HG02623 (cell line): ENCODE measurements at regions not wholly inside any gene's neighbourhood (a gene's known extent, or its start where the extent isn't known, plus 50 kb on each side); places are given as distances from the start of the nearest gene placed in this dataset.

Source experiments
- ATAC-seq: cut with Tn5 transposase; IDR thresholded peaks from one replicate; pipeline ENCODE4 v1.9.1; 2021; ENCODE audit warnings: moderate library complexity; ENCODE audit not compliant: unreplicated experiment

DNA sequence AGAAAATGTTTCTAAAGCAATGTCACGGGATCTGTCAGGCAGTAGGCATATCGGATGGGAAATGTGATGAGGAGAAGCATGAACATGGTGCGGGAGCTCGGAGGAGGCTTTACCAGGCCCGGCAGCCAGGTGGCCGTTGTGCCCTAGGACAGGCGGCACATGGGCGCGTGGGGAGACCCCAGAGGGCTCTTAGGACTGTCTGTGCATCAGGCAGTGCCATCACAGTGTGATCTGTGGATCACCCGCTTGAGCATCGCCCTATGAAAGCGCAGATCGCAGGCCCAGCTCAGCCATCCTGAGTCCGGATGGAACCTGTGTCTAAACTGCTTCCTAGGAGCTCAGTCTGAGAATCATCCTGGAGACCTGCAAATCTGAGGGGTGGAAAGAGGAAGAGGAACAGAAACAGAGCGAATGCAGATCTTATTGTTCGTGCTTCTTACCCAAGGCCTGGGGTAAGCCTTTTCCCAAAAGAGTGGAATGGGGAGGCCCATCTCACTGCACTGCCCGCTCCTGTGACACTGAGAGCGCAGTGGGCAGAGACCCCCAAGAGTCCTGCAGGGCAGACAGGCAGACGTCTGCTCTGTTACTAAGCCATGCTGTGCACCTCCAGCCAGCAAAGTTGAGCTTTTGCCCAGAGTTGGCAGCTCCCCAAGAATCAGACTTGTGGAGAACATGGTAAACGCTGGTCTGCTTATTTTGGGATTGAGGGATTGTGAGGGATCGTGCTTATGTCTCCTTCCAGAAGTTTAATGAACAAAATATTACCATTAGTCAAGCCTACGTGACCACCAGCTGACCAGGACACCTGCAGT lies 251.0 kb downstream of the RHOU start:
- no peak for ATAC-seq

DNA sequence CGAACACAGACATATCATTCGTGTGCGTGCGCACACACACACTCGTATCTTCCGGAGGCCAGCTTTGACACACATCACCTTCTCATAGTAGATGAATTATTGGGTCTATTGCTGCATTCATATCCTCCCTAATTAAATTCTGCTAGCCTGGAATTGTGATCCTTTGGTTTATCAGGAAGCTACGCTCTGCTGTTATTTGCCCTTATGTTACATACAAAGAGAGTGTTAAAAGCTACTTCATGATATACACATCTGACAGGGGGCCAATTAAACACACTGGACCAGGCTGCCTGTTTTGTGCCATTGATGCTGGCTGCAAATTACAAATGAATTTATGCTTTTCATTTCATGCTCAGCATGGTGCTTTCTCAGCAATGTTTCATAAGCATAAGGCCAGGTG lies 252.0 kb downstream of the RHOU start:
- ATAC-seq = no peak

DNA sequence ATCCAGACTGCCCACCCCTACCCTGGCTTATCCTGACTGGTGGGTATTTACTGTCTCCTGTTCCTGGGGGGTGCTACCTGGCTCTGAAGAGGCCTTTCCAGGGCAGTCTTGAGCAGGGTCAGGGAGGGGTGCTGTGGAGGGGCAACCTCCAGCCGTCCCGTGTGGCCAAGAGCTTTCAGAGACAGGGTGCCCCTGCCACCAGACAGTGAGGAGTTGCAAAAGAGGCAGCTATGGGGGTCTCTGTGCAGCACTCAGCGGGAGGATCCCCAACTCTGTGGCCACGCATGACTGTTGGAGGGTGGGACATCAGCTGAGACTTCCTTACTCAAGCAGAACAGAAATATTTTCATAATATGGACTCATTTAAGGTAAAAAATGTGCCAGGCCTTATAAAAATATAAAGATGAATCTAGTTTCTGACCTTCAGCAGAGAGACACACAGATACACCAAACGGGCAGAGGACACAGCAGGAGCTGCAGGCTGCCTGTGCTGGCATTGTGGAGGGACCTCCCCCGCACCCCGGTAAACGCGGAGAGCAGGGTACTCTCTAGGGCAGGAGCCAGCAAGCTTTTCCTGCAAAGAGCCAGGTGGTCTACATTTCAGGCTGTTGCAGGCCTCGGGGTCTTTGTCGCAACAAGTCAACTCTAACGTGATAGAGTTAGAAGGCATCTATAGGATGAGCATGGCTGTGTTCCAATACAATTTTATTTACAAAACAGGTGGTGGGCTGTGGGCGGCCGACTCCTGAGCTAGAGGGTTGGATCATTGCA lies 252.6 kb downstream of the RHOU start:
- ATAC-seq = no peak

DNA sequence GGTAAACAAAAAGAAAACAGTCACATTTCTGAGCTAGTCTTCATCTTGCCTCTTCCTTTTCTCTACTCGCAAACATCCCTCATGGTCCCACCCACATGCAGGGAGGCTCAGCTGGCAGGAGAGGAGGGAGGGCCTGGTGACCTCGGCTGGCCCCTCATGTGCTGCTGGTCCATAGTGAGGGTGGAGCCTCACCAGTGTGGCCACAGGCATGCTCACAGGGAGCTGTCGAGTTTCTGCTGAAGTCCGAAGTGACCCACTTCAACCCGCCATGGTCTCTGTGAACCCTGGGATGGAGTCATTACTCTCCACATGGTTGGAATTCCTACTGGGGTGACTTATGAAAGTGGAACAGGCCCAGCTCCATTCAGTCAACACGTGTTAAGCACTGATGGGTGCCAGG lies 253.4 kb downstream of the RHOU start:
- no peak for ATAC-seq

DNA sequence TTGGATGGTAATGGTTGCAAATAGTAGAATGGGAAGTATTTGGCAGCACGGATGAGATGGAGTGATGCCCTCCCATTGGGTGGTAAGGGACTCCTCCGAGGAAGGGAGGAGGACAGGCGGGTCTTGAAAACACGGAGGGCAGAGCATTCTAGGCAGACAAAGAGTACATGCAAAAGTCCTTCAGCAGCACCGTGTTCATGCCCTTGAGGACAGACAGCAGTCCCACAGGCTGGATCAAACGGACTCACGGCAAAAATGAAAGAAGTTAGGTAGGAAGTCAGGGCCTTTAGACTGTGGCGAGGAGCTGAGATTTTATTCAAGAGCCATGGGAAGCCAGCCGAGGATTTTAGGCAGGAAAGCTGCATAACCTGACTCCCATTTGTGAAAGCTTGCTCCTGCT lies 253.9 kb downstream of the RHOU start:
- no peak for ATAC-seq

DNA sequence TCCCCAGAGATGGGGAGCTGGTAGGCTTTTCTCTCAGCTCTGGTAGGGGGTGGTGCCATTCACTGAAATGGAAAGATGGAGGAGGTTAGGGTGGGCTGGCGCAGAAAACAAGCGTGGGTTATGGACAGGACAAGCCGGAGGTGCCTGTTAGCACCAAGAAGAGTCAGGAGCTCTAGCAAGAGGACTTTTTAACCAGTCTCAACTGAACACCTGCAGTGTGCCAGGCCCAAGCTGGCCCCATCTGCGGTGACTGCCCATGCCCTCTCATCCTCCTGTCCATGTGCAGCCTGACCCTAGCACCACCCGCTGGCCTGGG lies 254.4 kb downstream of the RHOU start:
- ATAC-seq = no peak

DNA sequence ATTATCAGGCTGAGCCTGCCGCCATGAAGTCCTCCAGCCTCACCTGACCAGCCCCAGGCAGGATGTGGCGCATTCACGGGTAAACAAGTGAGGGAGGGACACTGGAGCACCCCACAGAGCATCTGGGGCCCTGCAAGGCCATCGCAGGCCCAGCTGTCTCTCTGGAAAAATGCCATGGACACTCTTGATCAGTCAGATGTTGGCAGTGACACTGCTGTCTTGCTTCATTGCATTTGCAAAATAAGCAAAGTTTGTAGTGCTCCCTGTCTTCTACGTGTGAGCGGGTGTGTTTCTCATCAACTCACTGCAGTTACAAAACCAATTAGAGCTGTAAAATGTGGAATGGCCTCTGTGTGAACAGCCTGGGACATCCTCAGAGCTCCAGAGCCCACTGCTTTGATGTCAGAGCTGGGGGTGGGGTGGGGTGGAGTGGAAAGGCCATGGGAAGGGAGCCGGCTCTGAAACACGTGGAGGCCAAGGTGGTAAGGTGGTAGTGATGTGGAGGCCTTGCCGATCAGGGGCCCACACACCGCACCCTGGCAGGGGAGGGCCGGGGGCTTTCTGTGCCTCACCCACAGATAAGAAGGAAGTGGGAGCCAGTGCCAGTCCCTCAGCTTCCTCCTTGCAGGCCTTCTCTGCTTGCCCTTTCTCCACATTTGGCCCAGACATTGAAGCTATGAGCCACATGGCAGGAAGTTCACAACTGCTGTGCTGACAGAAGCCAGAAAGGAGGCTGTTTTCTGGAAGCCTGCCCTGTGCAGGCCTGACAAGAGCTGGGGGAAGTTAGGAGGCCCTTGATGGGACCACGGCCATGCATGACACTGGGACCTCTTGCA lies 254.9 kb downstream of the RHOU start:
- ATAC-seq = no peak

DNA sequence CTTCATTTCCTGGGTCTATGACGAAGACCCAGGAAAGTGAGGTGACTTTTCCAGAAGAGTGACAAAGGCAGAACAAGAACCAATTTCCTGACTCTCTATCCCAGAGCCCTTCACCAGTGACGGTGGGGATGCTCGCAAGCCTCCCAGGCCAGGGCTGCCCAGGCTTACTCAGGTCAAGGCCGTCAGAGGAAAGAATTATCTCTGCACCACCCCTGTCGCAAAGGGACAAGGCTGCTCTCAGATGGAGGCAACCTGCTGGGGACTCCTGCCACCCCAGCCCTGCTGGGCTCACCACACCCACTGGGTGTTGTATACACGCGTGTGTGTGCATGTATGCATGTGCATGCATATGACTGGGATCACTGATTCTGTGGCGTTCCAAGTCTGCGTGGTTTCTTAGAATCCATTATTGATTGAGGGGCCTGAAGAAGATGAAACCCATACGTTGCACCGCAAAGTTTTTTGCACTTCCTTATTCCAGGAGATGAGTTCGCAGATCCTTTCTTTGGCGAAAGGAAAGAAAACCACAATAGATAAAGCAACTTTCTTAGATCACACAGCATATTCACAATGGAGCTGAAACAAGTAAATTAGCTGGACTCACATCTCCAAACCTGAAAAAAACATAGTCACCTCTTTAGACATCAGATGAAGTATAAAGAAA lies 255.8 kb downstream of the RHOU start:
- ATAC-seq = no peak

DNA sequence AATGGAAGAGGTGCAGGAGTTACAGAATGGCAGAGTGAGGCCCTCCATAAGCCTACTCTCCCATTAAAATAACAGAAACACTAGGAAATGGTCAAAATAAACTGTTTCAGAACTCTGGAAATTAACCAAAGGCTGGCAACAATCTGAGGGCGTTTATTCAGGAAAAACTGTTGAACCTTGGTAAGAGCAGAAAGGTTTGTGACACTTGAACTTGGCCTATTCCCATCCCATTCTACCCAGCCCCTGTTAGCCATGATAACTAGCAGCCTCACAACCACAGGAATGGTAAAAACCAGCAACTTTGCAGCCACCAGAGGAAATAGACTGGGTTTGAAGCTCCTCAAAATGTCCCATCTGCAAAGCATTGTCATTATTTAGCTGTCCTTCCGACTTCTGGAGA lies 256.8 kb downstream of the RHOU start:
- no peak for ATAC-seq

DNA sequence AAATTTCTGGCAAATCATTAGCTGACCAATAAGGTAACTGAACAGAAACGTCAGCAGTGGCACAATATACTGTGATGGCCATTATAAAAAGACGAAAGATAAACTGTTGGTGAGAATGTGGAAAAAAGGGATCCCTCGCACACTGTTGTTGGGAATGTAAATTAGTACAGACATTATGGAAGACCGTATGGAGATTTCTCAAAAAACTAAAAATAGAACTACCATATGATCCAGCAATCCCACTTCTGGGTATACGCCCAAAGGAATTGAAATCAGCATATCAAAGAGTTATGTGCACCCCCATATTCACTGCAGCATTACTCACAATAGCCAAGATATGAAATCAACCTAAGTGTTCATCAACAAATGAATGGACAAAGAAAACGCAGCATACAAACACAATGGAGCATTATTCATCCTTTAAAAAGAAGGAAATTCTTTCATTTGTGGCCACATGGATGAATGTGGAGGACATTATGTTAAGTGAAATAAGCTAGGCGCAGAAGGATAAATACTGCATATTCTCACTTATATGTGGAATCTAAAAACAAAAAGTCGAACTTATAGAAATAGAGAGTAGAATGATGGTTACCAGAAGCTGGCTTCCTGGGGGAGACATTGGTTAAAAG lies 257.7 kb downstream of the RHOU start:
- no peak for ATAC-seq

DNA sequence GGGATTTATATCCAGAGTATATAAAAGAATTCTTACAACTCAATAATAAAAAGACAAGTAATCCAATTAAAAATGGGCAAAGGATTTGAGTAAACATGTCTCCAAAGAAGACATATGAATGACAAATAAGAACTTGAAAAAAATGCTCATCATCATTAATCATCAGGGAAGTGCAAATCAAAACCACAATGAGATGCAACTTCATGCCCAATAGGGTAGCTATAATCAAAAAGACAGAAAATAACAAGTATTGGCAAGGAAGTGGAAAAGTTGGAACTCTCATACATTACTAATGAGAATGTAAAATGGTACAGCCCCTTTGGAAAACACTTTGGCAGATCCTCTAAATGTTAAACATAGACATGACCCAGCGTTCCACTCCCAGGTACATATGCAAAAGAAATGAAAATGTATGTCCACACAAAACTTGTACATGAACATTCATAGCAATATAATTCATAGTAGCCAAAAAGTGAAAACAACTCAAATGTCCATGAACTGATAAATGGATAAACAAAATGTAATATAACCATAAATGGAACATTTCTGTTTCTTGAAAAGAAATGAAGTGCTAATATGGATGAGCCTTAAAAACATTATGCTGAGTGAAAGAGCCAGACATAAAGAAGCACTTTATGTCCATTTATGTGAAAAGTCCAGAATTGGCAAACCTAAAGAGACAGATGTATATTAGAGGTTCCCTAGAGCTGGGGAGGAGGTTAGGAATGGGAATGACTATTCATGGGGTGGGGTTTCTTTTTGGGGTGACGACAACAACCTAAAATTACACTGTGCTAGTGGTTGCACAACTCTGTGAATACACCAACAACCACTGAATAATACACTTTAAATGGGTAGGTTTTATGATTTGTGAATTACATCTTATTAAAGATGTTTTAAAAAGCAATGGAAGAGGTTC lies 259.7 kb downstream of the RHOU start:
- no peak for ATAC-seq

DNA sequence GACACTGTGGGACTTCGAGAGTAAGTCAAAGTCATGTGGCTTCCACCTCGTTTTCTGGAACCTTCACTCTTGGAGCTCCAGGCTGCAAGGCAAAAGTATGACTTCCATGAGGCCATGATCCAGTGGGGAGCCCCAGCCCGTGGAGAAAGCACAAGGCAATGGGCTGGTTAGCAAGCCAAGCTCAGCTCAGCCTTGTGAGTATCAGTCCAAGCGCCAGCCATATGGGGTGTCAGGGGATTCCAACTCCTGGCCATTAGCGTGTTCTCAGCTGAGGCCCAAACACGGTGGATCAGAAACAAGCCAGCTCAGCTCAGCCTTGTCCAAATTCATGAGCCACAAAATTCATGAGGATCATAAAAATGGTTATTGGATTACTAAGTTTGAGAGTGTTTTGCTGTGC lies 261.0 kb downstream of the RHOU start:
- no peak for ATAC-seq

DNA sequence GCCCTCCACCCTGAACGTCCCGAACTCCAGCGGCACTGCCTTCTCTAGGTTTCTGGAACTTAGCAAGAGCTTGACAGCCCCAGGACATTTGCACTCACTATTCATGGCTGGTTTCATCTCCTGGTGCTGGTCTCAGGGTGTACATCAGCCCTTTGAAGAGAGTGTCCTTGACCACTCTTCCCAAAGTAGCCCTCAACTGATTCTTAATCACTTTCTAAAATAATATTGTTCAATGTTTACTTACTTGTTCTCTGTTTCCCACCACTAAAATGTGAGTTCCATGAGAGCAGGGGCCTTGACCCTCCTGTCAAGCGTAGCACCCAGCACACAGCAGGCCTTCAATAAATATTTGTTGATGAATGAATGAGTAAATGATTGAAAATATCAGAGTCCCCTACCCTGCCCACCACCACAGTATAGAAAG lies 262.5 kb downstream of the RHOU start:
- no peak for ATAC-seq

DNA sequence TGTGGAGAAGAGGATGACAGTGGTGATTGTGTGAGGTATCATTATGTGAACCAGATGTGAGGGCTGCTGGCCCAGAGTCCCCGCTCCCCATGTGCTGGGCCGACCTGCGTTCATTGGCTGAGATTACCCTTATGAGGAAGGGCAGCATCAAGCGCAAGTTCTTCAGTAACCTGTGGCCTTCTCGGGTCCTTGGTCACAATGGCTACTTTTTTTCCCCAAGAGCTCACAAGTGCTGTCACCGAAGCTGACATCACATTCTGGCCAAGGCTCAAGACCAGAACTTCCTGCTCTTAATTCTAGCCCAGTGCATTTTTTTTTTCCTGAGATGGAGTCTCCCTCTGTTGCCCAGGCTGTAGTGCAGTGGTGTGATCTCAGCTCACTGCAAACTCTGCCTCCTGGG lies 262.9 kb downstream of the RHOU start:
- ATAC-seq = no peak

DNA sequence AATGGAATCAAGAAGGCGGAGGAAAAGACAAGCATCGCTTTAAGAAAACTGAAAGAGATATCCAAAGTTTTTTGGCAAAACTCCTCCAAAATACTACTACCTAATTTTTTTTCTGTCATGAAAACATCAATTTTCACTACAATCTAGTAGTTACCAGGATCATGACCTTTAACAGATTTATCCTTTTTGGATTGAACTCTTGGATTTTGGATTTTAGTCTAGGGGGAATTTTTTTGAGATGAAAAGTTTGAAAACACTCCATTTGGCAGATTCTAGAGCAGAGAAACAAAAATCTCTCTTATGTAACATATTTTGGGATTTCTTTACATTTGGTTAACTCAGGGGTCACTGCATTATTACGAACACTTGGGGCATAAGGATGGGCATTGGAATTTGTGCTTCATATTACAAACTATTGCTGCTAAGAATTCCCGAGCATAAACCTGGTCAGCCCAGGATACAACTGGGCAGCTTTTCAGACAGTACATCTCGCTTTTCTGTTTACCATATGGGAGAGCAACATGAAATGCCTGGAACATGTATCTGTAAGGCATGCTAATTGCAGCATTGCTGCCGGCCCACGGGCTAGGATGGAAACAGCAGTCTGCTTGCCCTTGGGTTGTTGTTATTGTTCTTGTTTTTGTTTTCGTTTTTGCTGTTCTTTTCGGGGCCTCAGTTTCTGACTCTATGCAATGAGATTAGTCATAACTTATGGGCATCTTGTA lies 264.3 kb downstream of the RHOU start:
- no peak for ATAC-seq

DNA sequence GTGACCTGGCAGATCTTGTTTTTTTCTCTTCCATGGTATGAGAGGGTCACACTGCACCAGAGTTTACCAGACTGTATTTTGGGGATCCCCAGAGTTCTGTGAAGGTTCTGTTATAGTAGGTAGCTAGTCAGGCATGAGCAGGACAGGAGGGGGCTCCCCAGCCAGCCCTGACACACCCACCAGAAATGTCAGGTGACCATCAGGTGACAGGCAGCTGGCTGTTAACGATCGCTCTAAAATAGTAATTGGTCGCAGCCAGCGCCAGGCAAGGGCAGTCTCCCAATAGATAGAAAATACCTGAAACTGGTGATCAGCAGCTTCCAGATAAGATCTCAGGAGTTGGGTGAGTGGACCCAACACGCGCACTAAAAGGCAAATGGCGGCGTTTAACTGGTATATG lies 264.9 kb downstream of the RHOU start:
- no peak for ATAC-seq

DNA sequence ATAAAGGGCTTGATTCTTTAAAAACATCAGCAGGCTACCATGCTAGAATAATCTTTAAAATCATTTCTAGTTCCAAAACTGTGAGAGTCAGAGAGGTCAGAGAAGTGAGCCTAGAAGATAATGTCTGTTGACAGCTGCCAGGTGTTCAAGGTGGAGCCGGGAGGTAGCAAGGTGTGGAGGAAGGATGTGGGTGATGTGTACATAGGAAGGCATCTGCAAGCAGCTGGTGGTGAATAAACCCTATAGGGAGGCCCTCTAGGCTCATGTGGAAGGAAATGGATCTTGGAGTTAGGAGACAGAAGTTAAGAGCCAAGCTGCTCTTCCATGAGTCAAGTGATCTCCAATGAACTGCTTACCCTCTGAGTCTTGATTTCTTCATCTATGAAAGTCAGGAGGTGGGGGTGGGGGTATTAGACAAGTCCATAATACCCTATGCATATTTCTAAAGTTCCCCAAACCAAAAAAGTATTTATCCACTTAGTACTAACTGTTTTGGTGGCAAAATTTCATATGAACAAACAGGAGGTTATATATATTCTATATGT lies 266.3 kb downstream of the RHOU start:
- ATAC-seq = no peak

DNA sequence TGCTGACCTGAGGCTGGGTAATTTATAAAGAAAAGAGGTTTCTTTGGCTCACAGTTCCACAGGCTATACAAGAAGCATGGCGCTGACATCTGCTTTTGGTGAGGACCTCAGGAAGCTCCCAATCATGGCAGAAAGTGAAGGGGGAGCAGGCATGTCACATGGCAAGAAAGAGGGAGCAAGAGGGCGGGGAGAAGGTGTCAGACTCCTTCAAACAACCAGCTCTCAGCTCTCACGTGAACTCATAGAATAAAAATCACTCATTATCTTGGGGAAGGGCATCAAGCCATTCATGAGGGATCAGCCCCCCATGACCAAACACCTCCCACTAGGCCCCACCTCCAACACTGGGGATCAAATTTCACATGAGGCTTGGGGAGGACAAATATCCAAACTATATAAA lies 266.8 kb downstream of the RHOU start:
- no peak for ATAC-seq

DNA sequence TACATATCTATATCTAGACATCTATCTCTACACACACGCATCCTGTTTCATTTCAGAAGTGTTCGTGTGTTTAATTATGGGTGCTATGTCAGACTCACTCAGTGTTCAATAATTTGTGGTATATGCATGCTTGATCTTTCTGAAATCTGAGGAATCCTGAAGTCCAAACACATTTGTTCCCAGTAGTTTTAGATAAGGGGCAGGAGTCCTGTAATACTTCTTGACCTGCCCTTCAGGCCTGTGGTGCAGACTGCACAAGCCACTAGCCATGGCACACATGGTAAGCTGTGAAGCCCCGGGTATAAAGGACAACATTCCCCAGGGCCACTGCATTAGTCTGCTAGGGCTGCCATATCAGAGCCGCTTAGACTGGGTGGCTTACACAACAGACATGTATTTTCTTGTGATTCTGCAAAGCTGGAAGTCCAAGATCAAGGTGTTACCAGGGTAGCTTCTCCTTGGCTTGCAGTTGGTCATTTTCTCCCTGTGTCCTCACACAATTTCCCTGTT lies 267.2 kb downstream of the RHOU start:
- ATAC-seq = no peak
